C4-2B (cell line): ENCODE measurements at regions not wholly inside any gene's neighbourhood (a gene's known extent, or its start where the extent isn't known, plus 50 kb on each side); places are given as distances from the start of the nearest gene placed in this dataset.
"Not testable (repeated sequence)": the region's sequence is repeated elsewhere in the genome, so short reads cannot be mapped to it uniquely, and the experiment has no call there.

Source experiments
- H3K27ac ChIP-seq: fragments of 450-650 bp; 2 replicates; pipeline ENCODE4 v1.5.1; 2017
- CTCF ChIP-seq: fragments of 450-650 bp; conservative IDR thresholded peaks from 2 replicates; pipeline ENCODE4 v1.5.1; 2017; ENCODE audit warnings: mild to moderate bottlenecking
- ZFX ChIP-seq: fragments of 450-650 bp; IDR thresholded peaks from 2 replicates; pipeline ENCODE4 v1.6.1; 2017

- H3K27ac ChIP-seq = peak overlapping the region; percentile 67
- TF ChIP-seq ZFX = peak; percentile 84
These were observed 122.0 kb upstream of the NIPA1 start for GRCh38 chr15:22664294-22665058.

- peak overlapping the region; percentile 67 for H3K27ac ChIP-seq
These were observed 121.3 kb upstream of the NIPA1 start for GRCh38 chr15:22665059-22665702.

- not testable (repeated sequence) for H3K27ac ChIP-seq
These were observed 120.7 kb upstream of the NIPA1 start for GRCh38 chr15:22665711-22666110.

DNA sequence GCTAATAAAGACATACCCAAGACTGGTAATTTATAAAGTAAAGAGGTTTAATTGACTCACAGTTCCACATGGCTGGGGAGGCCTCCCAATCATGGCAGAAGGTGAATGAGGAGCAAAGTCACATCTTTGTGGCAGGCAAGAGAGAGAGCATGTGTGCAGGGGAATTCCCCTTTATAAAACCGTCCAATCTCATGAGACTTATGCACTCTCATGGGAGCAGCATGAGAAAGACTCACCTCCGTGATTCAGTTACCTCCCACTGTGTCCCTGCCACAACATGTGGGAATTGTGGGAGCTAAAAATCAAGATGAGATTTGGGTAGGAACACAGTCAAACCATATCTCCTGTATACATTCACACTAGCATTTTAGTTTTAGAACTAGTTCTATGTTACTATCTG lies 101.7 kb upstream of the NIPA1 start:
- not testable (repeated sequence) for H3K27ac ChIP-seq

- H3K27ac ChIP-seq = not testable (repeated sequence)
These were observed 86.6 kb upstream of the NIPA1 start for GRCh38 chr15:22699881-22700280.

DNA sequence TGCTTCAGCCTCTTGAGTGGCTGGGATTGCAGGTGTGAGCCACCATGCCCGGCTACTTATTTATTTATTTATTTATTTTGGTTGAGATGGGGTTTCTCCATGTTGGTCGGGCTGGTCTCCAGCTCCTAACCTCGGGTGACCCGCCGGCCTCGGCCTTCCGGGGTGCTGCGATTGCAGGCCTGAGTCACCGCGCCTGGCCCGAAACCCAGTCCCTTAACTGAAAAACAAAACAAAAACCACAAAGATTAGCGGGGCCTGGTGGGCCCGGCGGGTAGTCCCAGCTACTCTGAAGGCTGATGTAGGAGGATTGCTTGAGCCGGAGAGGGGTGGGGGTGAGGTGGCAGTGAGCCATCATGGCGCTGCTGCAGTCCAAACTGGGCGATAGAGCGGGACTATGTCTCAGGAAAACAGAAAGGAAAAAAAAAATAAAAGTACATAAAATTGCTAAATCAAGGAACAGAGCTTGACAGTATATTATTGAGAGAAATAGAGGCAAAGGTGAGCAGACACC lies 75.6 kb upstream of the NIPA1 start:
- not testable (repeated sequence) for H3K27ac ChIP-seq

DNA sequence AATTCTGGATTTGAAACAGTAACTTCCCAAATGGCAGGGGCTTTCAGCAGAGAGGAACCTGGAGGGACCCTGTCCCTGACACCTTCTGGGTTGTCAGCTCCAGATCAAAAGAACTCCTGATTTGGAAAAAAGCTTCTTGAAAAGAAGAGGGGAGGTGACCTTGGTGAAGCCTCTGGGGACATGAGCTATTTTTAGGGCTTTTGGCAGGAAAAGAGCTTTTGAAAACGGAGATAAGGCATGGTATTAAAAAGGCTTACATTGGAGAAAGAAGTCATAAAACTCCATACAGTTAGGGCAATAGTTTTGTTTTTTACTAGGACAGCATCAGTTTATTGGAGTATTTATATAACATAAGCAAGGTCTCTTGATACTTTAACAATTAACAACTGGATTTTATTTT lies 72.5 kb upstream of the NIPA1 start:
- H3K27ac ChIP-seq = not testable (repeated sequence)

DNA sequence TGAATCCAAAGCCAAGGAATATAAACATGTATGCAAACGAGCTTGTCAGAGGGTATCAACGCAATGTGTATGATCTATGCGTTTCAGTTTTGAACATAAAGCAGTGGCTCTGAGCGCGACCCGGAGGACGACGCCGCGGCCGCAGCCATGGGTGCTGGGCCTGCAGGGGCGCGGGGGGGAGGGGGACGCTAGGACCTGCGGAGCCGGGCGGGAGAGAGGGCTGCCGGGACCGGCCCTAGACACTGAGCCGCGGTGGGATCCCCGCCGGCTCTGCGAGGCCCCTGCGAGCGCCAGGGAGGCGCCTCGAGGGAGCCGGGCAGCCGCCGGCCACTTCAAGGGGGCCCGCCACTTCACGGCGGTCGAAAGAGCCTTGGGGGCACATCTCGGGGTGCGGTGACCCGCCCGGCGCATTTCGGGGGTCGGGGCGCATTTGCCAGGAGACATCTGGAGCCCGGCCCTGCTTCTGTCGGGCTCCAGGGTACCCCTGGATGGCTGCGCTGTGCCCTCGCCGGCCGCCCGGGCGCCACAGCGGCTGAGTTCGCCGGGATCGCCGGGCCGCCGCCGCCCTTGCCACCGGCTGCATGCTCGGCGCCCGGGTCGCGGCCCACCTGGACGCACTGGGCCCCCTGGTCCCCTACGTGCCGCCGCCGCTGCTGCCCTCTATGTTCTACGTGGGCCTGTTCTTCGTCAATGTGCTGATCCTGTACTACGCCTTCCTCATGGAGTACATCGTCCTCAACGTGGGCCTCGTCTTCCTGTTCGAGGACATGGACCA lies 71.9 kb upstream of the NIPA1 start:
- not testable (repeated sequence) for H3K27ac ChIP-seq

DNA sequence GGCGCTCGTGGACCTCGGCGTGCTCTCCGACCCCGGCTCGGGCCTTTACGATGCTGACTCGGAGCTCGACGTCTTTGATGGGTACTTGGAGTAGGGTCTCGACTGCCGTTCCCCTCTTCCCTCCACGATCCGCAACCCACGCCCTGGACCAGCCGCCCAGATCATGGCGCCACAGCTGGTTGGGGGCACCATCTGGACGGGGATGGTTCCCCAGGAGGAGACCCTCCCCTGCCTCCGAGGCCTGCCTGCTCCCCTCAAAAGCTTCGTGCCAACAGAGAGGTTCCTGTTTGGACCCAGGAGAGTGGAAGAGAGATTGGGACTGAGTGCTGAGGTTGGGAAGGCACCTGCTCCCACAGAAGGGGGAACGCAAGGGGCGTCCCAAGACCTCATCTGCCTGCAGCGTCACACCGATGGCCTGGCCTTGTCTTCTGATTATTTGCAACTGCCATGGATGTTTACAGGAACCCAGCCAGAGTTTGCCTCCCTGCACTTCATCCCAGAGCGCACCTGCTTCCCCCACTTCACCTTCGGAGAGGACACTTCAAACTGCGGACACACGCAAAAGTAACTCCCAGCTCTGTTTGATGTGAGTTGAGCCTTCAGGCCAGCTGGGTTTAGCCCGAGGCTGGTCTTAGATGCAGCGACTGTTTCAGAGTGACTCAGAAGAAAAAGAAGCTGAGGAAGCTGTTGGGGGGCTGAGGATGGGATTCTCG lies 71.2 kb upstream of the NIPA1 start:
- not testable (repeated sequence) for H3K27ac ChIP-seq

- H3K27ac ChIP-seq = not testable (repeated sequence)
- peak; percentile 34 for TF ChIP-seq CTCF
These were observed 66.5 kb upstream of the NIPA1 start for GRCh38 chr15:22719980-22720379.

- not testable (repeated sequence) for H3K27ac ChIP-seq
These were observed 60.3 kb upstream of the NIPA1 start for GRCh38 chr15:22726104-22726503.

- H3K27ac ChIP-seq = not testable (repeated sequence)
These were observed 51.4 kb upstream of the NIPA1 start for GRCh38 chr15:22735067-22735466.

- no peak for TF ChIP-seq ZFX
- TF ChIP-seq CTCF = no peak
- no peak overlapping the region for H3K27ac ChIP-seq
These were observed 50.7 kb upstream of the NIPA1 start for GRCh38 chr15:22735781-22736180.

DNA sequence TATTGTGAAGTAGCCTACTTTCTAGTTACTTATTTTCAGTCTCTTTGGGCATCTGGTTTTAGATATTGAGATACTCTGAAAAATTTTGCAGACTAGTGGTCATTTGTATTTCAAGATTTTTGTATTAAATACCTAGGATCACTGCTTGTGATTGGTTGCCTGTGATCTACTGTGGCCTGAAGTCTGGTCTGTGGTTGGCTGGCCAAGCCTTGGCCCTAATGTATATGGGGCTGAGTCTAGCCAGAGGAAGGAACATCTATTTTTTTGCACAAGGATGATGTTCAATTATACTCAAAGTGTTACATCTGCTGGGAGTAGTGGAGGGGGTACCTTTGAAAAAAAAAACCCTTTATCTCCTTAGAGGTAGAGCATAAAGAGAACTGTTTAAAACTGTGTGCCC lies 50.2 kb upstream of the NIPA1 start:
- H3K27ac ChIP-seq = not testable (repeated sequence)
